ENCODE measurements at regions not wholly inside any gene's neighbourhood (a gene's known extent, or its start where the extent isn't known, plus 50 kb on each side); places are given as distances from the start of the nearest gene placed in this dataset.
"Not testable (repeated sequence)": the region's sequence is repeated elsewhere in the genome, so short reads cannot be mapped to it uniquely, and the experiment has no call there.

- no peak for DNase-seq
Measured at GRCh38 chr5:157956271-157956885, 97.4 kb upstream of the CLINT1 start.

DNA sequence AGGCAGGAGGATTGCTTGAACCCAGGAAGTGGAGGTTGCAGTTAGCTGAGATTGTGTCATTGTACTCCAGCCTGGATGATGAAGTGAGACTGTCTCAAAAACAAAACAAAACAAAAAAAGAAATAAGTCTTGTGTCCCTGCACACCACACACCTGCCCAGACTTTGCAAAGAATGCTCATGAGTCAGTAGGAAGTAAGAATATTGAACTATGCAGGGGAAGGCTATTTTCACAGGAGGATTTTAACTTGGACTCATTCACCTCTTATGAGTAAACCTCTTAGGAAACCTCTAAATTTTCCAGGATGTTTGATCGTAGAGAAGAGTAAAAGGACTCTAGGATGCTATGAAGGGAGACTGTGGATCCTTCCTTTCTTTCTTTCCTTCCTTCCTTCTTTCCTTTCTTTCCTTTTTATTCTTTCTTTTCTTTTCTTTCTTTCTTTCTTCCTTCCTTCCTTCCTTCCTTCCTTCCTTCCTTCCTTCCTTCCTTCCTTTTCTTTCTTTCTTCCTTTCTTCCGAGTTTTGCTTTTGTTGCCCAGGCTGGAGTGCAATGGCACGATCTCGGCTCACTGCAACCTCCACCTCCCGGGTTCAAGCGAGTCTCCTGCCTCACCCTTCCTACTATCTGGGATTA lies 96.7 kb upstream of the CLINT1 start:
- no peak for DNase-seq

- no peak for DNase-seq
Measured at GRCh38 chr5:157952374-157952685, 93.4 kb upstream of the CLINT1 start.

DNA sequence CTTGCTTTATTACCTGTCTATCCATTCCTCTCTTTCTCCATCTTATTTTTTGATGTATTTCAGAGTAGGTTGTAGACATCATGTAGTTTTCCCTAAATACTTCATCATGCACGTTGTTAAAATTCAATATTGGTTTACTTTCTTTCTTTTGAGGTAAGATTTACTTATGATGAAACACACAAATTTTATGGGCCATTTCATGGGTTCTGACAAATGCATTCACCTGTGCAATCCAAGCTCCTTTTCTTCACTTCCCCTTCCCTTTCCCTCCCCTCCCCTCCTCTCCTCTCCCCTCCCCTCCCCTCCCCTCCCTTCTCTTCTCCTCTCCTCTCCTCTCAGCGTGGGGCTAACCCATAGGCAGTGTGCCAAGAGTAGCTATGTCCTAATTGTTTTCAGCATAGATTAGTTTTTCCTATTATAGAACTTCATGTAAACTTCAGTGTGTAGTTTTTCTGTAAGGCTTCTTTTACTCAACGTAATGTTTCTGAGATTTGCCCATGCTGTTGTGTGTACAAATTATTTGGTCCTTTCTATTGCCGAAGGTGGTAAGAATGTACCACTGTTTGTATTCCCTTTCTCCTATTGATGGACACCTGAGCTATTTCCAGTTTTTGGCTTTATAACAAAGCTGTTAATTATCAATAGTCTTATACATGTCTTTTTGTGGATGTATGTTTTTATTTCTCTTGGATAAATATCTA lies 92.9 kb upstream of the CLINT1 start:
- DNase-seq, result no peak

DNA sequence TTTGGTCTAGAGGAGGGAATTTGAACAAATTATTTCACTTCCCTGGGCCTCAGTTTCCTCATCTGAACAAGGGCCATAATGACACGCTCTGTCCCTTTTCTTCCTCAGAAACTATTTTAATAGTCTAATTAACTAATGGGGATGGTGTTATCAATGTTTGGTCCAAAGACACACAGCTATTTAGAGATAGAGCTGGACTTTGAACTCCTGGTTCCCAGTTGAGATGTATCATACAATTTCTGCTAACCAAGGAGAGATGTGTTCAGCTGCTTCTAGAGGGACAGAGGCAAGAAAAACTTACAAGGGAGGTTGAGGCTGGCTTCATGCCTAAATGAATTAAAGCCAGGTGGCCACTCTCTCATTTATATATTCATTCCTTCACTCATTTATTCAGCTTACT lies 90.6 kb upstream of the CLINT1 start:
- DNase-seq, result no peak

- peak; percentile 76 for DNase-seq
Measured at GRCh38 chr5:157948738-157949410, 89.9 kb upstream of the CLINT1 start.

GRCh38 chr5:157947156-157947555 lies 88.2 kb upstream of the CLINT1 start:
- DNase-seq, result no peak

GRCh38 chr5:157945822-157946221 lies 86.9 kb upstream of the CLINT1 start:
- DNase-seq, result not testable (repeated sequence)

DNA sequence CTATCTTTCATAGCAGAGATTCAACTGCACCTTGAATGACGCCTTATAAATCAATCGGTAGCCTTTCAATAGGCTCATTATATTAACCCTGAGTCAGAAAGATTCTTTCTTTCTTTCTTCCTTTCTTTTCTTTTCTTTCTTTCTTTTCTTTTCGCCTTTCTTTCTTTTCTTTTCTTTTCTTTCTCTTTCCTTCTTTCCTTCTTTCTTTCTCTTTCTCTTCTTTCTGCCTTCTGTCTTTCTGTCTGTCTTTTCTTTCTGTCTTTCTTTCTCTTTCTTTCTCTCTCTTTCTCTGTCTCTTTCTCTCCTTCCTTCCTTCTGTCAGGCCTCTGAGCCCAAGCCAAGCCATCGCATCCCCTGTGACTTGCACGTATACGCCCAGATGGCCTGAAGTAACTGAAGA lies 86.0 kb upstream of the CLINT1 start:
- DNase-seq, result no peak

DNA sequence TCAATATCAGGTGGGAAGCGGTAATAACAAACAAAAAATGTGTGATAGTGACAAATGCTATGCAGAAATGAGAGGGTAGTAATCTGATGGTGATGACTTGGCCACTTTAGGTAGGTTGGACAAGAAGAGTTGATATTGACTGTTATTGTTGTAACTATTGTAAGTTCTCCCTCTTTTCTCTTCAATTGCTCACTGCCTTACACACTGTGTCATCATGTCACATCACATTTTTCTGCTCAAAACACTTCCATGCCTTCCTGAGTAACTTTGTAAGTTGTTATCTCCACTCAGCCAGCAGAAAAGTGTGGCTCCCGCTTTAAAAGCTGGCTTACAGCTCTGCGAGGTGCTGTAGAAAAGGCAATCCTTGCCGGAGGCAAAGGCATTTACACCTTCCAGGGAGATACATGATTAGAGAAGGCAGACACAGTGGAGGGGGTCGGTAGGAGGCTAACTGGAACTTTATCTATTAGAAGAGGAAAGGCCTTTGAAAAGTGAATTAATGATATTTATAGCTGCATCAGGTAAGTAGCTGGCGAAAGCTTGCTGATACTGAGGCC lies 85.2 kb upstream of the CLINT1 start:
- DNase-seq, result no peak

DNA sequence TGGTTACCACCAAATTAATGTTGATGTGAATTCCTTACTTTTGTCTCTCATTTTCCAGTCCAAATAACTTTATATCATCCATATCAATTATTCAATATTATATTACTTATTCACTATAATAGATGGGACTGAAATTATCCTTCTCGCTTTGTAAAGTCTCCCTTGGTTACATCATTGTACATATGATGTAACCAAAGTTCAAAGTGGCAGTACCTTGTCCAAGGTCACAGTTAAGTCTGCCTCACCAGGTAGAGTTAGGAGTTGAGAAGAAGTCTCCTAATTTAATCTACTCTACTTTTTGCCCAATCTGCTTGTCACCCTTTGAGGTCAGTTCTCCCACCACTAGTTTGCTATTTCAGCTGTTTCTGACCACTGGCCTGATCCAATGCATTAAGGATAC lies 83.7 kb upstream of the CLINT1 start:
- no peak for DNase-seq

DNA sequence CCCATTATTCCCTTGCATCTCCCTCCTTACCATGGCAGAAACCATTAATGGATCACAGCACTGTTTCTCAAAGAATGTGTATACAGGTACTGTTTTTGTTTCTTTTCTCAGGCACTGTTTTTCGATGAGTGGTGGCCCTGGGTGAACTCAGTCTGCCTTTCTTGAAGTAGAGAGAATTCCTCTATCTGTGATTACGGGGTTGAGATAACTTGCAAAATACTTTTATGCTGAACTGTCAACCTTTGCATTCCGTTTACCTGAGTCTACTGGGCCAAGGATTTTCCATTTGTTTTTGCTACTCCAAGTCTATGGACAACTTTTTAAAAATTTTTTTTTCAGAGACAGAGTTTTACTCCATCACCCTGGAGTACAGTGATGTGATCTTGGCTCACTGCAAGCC lies 82.7 kb upstream of the CLINT1 start:
- no peak for DNase-seq

DNA sequence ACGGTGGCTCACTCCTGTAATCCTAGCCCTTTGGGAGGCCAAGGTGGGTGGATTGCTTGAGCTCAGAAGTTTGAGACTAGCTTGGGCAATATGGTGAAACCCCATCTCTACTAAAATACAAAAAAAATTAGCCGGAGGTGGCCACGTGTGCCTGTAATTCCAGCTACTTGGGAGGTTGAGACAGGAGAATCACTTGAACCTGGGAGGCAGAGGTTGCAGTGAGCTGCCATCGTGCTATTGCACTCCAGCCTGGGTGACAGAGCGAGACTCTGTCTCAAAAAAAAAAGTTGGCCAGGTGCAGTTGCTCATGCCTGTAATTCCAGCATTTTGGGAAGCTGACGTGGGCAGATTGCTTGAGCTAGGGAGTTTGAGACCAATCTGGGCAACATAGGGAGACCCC lies 79.2 kb upstream of the CLINT1 start:
- DNase-seq, result not testable (repeated sequence)

DNA sequence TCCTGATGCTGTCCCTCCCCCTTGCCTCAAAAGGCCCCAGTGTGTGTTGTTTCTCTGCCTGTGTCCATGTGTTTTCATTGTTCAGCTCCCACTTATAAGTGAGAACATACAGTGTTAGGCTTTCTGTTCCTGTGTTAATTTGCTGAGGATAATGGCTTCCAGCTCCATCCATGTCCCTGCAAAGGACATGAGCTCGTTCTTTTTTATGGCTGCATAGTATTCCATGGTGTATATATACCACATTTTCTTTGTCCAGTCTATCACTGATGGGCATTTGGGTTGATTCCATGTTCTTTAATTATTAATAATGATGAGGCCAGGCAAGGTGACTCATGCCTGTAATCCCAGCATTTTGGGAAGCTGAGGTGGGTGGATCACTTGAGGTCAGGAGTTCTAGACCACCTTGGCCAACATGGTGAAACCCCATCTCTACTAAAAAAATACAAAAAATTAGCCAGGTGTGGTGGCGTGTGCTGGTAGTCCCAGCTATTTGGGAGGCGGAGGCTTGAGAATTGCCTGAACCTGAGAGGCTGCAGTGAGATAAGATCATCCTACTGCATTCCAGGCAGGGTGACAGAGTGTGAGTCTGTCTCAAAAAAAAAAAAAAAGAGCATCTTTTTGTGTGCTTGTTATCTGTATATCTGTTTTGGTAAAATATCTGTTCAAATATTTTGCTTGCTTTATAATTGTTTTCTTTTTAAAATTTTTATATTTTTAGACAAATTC lies 78.0 kb upstream of the CLINT1 start:
- DNase-seq, result not testable (repeated sequence)

DNA sequence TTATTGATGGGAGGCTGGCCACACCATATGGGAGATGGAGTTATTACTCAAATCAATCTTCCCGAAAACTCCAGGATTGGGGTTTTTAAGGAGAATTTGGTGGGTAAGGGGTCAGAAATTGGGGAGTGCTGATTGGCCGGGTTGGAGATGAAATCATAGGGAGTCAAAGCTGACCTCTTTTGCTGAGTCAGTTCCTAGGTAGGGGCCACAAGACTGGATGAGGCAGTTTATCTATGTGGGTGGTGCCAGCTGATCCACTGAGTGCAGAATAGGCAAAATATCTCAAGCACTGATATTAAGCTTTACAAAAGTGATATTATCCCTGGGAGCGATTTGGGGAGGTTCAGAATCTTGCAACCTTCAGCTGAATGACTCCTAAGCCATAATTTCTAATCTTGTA lies 75.7 kb upstream of the CLINT1 start:
- no peak for DNase-seq

DNA sequence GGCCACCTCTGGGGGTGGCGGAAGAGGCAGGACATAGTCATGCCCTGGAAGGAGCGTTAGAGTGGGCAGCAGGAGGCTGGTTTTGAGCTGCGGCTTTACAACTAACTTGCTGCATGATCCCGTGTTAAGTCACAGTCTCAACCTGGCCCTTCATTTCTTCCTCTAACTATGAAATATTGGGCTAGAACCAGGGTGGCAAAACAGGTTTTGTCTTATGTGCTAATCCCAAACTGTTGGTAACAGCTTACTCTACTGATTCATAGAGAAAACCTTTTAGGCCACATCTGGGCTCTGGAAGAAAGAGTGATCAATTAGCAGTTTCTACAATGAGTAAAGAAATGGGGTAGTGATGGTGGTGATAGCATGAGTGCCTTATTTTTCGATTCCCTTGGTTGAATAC lies 74.1 kb upstream of the CLINT1 start:
- DNase-seq, result no peak

DNA sequence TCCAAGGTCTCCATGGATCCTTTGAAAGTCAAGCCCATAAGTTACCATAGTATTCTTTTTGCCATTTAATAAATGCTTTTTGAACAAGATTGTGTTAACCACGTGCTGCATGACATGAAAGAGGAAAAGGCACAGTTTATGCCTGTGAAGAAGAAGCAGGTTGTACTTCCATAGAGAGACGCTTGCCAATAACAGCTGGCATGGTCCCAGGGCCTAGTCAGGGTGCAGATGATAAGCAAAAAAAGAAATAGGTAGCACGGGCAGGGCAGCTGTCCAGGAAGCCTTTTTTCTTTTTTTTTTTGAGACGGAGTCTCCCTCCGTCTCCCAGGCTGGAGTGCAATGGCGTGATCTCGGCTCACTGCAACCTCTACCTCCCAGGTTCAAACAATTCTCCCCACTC lies 71.8 kb upstream of the CLINT1 start:
- DNase-seq, result no peak

DNA sequence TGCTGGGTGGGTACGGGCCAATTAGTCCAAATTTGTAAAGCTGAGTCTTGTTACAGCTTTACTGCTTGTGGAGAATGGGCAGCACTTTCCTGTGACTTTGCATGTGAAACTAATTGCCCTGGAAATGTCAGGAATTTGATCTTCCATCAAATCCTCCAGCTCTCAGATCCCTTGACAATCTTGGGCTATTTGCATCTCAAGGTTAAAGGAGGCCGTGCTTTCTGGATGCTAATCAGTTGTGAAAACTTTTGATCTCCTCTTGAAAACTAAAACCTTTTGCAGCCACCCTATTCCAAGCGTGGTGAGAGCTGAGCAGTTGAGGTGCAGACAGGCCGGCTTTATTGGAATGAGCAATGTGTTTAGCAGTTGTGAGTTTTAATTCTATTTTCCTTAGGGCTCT lies 68.0 kb upstream of the CLINT1 start:
- DNase-seq, result no peak

DNA sequence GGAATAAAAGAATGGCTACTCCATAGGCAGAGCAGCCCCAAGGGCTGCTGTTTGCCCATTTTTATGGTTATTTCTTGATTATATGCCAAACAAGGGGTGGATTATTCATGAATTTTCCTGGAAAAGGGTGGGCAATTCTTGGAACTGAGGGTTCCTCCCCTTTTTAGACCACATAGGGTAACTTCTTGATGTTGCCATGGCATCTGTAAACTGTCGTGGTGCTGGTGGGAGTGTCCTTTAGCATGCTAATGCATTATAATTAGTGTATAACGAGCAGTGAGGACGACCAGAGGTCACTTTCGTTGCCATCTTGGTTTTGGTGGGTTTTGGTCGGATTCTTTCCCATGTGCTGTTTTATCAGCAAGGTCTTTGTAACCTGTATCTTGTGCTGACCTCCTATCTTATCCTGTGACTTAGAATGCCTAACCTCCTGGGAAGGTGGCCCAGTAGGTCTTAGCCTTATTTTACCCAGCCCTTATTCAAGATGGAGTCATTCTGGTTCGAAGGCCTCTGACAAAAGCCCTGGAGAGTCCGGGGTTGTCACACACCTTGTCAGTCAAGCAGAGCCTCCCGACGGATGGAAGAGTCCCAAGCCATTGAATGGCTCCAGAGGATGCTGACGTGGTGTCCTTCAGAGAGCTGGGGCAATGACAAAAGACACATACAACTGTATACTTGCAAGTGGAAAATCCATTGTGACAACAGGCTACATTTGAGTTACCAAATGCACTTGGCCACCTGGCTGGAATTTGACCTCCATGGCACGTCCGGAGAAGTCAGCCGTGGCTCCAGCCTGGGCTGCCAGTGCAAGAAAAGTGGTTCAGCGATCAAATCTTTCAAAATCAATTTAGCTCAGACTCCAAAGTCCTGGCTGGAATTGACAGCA lies 67.1 kb upstream of the CLINT1 start:
- no peak for DNase-seq

GRCh38 chr5:157924931-157925729 lies 66.2 kb upstream of the CLINT1 start:
- DNase-seq, result no peak

- DNase-seq, result no peak
Measured at GRCh38 chr5:157924490-157924889, 65.5 kb upstream of the CLINT1 start.

Data from activated CD8-positive, alpha-beta memory T cell treated with anti-CD3 and anti-CD28 coated beads, Interleukin-2, amount 50 U/mL, for 4 hours (primary cell).